ENCODE measurements at regions not wholly inside any gene's neighbourhood (a gene's known extent, or its start where the extent isn't known, plus 50 kb on each side); places are given as distances from the start of the nearest gene placed in this dataset.

DNA sequence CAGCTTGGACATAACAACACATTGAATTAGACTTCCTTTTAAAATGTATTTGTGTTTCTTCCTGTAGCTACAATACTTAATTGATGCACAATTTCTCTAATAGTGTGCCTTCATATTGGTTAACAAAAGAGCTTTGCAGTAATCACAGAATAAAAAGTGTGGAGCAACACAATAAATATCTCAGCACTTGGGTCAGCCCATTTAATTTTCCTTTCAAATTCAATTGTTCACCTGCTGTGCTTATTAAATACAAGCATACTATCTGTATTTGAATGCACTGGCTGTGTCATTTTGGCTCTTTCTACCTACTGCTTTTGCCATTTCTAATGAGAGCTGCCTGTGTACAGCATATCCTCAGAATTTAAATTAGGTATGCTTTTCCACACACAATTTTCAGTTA, 1641.3 kb upstream of the SLC39A10 start:
- H3K9me3 ChIP-seq (ENCODE audit: control insufficient read depth, low read length), result peaks cover 8% of the 10 kb centered on the region
- H3K36me3 ChIP-seq (ENCODE audit: control insufficient read depth in 1 of 2, insufficient read depth in 2 of 2, low read depth in 1 of 2, low read length in 2 of 2), result no peaks in the 10 kb centered on the region
- H3K79me1 ChIP-seq (replicated peaks; ENCODE audit: low read length, poor library complexity, severe bottlenecking), result no peaks in the 10 kb centered on the region
- no peak overlapping the region for H3K9ac ChIP-seq (ENCODE audit: low read length)
- no peak overlapping the region for H2AK5ac ChIP-seq (ENCODE audit: low read length, severe bottlenecking)
- H3K27ac ChIP-seq (ENCODE audit: low read length, poor library complexity, severe bottlenecking), result no peak overlapping the region
- H3K4ac ChIP-seq (ENCODE audit: low read depth in 1 of 2, low read length in 2 of 2), result no peak overlapping the region
- H4K8ac ChIP-seq (ENCODE audit: low read length), result no peak overlapping the region
- H3K4me2 ChIP-seq (ENCODE audit: low read length, poor library complexity, severe bottlenecking), result no peak overlapping the region
- H2BK15ac ChIP-seq (ENCODE audit: low read depth, poor library complexity, severe bottlenecking), result no peak overlapping the region
- H2BK5ac ChIP-seq (ENCODE audit: low read depth, low read length, poor library complexity, severe bottlenecking), result no peak overlapping the region
- H3K14ac ChIP-seq (ENCODE audit: low read length in 2 of 2), result no peak overlapping the region
- H2BK12ac ChIP-seq (ENCODE audit: low read length in 2 of 2), result no peak overlapping the region
- no peak overlapping the region for H3K4me3 ChIP-seq (ENCODE audit: insufficient read depth in 1 of 2, low read depth in 1 of 2, low read length in 2 of 2)
- H4K91ac ChIP-seq (ENCODE audit: low read length), result no peak overlapping the region
- H3K27me3 ChIP-seq (ENCODE audit: control insufficient read depth in 1 of 2, insufficient read depth in 1 of 2, low read length in 2 of 2), result no peaks in the 10 kb centered on the region
- no peak for DNase-seq
- no peaks in the 10 kb centered on the region for H3K4me1 ChIP-seq (ENCODE audit: control insufficient read depth, insufficient read depth, low read depth, low read length)
- H3K23ac ChIP-seq (ENCODE audit: low read length in 2 of 2), result no peak overlapping the region
- no peak overlapping the region for H3K18ac ChIP-seq (ENCODE audit: low read depth in 1 of 2, low read length in 2 of 2)
- no peak overlapping the region for H2BK120ac ChIP-seq (ENCODE audit: low read depth, low read length)
- H2AFZ ChIP-seq (ENCODE audit: low read depth, low read length), result no peak overlapping the region

DNA sequence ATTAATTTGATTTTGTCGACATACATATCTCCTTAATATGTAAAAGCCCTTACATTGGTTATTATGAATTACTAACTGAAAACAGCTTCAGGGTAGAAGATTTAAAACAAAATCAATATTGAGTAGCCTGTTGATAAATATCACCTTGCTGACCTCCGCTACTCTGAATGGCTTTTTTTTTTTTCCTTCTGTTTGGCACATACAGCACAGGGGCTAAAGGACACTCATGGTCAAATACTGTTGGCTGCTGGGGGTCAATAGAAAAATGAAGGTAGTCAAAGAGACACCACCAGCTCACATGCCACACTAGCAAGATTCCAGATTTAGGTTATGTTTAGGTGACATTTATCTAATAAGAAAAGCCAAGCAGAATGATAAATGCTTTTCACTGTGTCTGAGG, 1642.4 kb upstream of the SLC39A10 start:
- no peak overlapping the region for H3K9ac ChIP-seq (ENCODE audit: low read length)
- no peaks in the 10 kb centered on the region for H3K4me1 ChIP-seq (ENCODE audit: control insufficient read depth, insufficient read depth, low read depth, low read length)
- H3K4ac ChIP-seq (ENCODE audit: low read depth in 1 of 2, low read length in 2 of 2), result no peak overlapping the region
- no peak overlapping the region for H3K18ac ChIP-seq (ENCODE audit: low read depth in 1 of 2, low read length in 2 of 2)
- no peak overlapping the region for H2AFZ ChIP-seq (ENCODE audit: low read depth, low read length)
- H3K23ac ChIP-seq (ENCODE audit: low read length in 2 of 2), result no peak overlapping the region
- H3K9me3 ChIP-seq (ENCODE audit: control insufficient read depth, low read length), result peaks cover 8% of the 10 kb centered on the region
- H3K14ac ChIP-seq (ENCODE audit: low read length in 2 of 2), result no peak overlapping the region
- 86% methylated on average over 1 of the region's 2 CpGs for WGBS
- no peaks in the 10 kb centered on the region for H3K36me3 ChIP-seq (ENCODE audit: control insufficient read depth in 1 of 2, insufficient read depth in 2 of 2, low read depth in 1 of 2, low read length in 2 of 2)
- H3K27ac ChIP-seq (ENCODE audit: low read length, poor library complexity, severe bottlenecking), result no peak overlapping the region
- H2AK5ac ChIP-seq (ENCODE audit: low read length, severe bottlenecking), result no peak overlapping the region
- H2BK15ac ChIP-seq (ENCODE audit: low read depth, poor library complexity, severe bottlenecking), result no peak overlapping the region
- no peak overlapping the region for H2BK5ac ChIP-seq (ENCODE audit: low read depth, low read length, poor library complexity, severe bottlenecking)
- H4K8ac ChIP-seq (ENCODE audit: low read length), result no peak overlapping the region
- H3K4me3 ChIP-seq (ENCODE audit: insufficient read depth in 1 of 2, low read depth in 1 of 2, low read length in 2 of 2), result no peak overlapping the region
- no peaks in the 10 kb centered on the region for H3K79me1 ChIP-seq (replicated peaks; ENCODE audit: low read length, poor library complexity, severe bottlenecking)
- H2BK12ac ChIP-seq (ENCODE audit: low read length in 2 of 2), result no peak overlapping the region
- DNase-seq, result no peak
- no peak overlapping the region for H2BK120ac ChIP-seq (ENCODE audit: low read depth, low read length)
- no peaks in the 10 kb centered on the region for H3K27me3 ChIP-seq (ENCODE audit: control insufficient read depth in 1 of 2, insufficient read depth in 1 of 2, low read length in 2 of 2)
- no peak overlapping the region for H4K91ac ChIP-seq (ENCODE audit: low read length)
- H3K4me2 ChIP-seq (ENCODE audit: low read length, poor library complexity, severe bottlenecking), result no peak overlapping the region

DNA sequence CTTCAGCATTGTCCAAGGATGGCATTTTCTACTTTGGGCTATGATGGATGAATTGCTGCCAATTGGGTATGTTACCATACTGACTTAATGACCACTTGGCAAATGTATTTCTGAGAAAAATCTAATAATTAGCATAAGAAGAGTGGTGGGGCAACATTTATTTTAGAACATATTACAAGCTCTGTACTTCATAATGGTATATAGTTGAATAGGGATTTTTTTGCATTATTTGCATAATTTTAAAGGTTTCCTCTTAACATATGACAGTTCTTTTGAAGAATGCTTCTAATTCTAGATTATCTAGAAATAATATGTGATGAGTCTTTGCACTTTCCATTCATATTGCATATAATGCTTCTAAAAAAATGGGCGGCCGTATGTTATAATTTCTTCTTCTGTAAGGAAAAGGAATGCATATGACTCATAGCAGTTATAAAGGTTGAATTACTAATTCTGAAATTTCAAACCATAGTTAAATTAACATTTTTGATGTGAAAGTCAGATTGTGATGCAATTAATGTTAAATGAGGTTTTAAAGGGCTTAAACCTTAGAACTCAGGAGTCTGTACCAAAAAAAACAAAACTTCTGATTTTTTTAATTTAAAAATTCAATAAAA, 1652.3 kb upstream of the SLC39A10 start:
- H3K4me3 ChIP-seq (ENCODE audit: insufficient read depth in 1 of 2, low read depth in 1 of 2, low read length in 2 of 2), result no peak overlapping the region
- H2BK120ac ChIP-seq (ENCODE audit: low read depth, low read length), result no peak overlapping the region
- H3K4me2 ChIP-seq (ENCODE audit: low read length, poor library complexity, severe bottlenecking), result no peak overlapping the region
- no peak overlapping the region for H3K18ac ChIP-seq (ENCODE audit: low read depth in 1 of 2, low read length in 2 of 2)
- peaks cover 0 to 4% of the 10 kb centered on the region in 2 experiments for H3K36me3 ChIP-seq (ENCODE audit: control insufficient read depth in 1 of 2, insufficient read depth in 2 of 2, low read depth in 1 of 2, low read length in 2 of 2)
- H2BK12ac ChIP-seq (ENCODE audit: low read length in 2 of 2), result no peak overlapping the region
- H3K9ac ChIP-seq (ENCODE audit: low read length), result no peak overlapping the region
- H3K79me1 ChIP-seq (replicated peaks; ENCODE audit: low read length, poor library complexity, severe bottlenecking), result no peaks in the 10 kb centered on the region
- no peaks in the 10 kb centered on the region for H3K27me3 ChIP-seq (ENCODE audit: control insufficient read depth in 1 of 2, insufficient read depth in 1 of 2, low read length in 2 of 2)
- H2AFZ ChIP-seq (ENCODE audit: low read depth, low read length), result no peak overlapping the region
- H3K9me3 ChIP-seq (ENCODE audit: control insufficient read depth, low read length), result peaks cover 9% of the 10 kb centered on the region
- H3K27ac ChIP-seq (ENCODE audit: low read length, poor library complexity, severe bottlenecking), result no peak overlapping the region
- H2BK5ac ChIP-seq (ENCODE audit: low read depth, low read length, poor library complexity, severe bottlenecking), result no peak overlapping the region
- H3K14ac ChIP-seq (ENCODE audit: low read length in 2 of 2), result no peak overlapping the region
- no peak overlapping the region for H4K91ac ChIP-seq (ENCODE audit: low read length)
- no peak overlapping the region for H3K4ac ChIP-seq (ENCODE audit: low read depth in 1 of 2, low read length in 2 of 2)
- no peak overlapping the region for H3K23ac ChIP-seq (ENCODE audit: low read length in 2 of 2)
- WGBS, result no CpG with 5 or more reads among the region's 2 CpGs
- no peak overlapping the region for H4K8ac ChIP-seq (ENCODE audit: low read length)
- DNase-seq, result no peak
- H2BK15ac ChIP-seq (ENCODE audit: low read depth, poor library complexity, severe bottlenecking), result no peak overlapping the region
- no peak overlapping the region for H2AK5ac ChIP-seq (ENCODE audit: low read length, severe bottlenecking)
- no peaks in the 10 kb centered on the region for H3K4me1 ChIP-seq (ENCODE audit: control insufficient read depth, insufficient read depth, low read depth, low read length)

DNA sequence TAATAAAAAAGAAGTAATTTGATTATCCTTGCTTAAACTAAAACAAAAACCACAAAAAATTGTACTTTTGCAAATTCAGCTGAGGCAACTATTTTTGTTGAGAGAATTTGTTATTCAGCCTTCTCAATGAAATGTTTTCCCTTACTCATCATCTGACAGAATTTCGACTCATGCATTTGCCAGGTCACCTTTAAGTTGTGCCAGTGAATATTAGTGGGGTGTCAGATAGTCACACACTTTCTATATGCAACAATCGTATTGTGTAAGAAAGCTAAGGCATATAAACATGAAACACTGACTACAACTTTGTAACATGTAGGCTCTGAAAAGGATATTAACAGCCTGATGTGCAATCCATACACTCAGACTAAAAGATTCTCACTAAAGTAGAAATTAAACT, 1653.1 kb upstream of the SLC39A10 start:
- Histone ChIP-seq H3K4me3 (ENCODE audit: insufficient read depth in 1 of 2, low read depth in 1 of 2, low read length in 2 of 2) (no peak overlapping the region), H3K14ac (ENCODE audit: low read length in 2 of 2) (no peak overlapping the region), H3K36me3 (ENCODE audit: control insufficient read depth in 1 of 2, insufficient read depth in 2 of 2, low read depth in 1 of 2, low read length in 2 of 2) (peaks cover 0 to 4% of the 10 kb centered on the region in 2 experiments), H3K79me1 (replicated peaks; ENCODE audit: low read length, poor library complexity, severe bottlenecking) (no peaks in the 10 kb centered on the region), H3K4ac (ENCODE audit: low read depth in 1 of 2, low read length in 2 of 2) (no peak overlapping the region), H3K23ac (ENCODE audit: low read length in 2 of 2) (no peak overlapping the region), H2BK5ac (ENCODE audit: low read depth, low read length, poor library complexity, severe bottlenecking) (no peak overlapping the region), H4K91ac (ENCODE audit: low read length) (no peak overlapping the region), H2AFZ (ENCODE audit: low read depth, low read length) (no peak overlapping the region), H3K4me1 (ENCODE audit: control insufficient read depth, insufficient read depth, low read depth, low read length) (no peaks in the 10 kb centered on the region), H2BK12ac (ENCODE audit: low read length in 2 of 2) (no peak overlapping the region), H2BK120ac (ENCODE audit: low read depth, low read length) (no peak overlapping the region), H3K27me3 (ENCODE audit: control insufficient read depth in 1 of 2, insufficient read depth in 1 of 2, low read length in 2 of 2) (no peaks in the 10 kb centered on the region), H3K27ac (ENCODE audit: low read length, poor library complexity, severe bottlenecking) (no peak overlapping the region), H3K9ac (ENCODE audit: low read length) (no peak overlapping the region), H3K9me3 (ENCODE audit: control insufficient read depth, low read length) (peaks cover 5% of the 10 kb centered on the region), H3K18ac (ENCODE audit: low read depth in 1 of 2, low read length in 2 of 2) (no peak overlapping the region), H2AK5ac (ENCODE audit: low read length, severe bottlenecking) (no peak overlapping the region), H2BK15ac (ENCODE audit: low read depth, poor library complexity, severe bottlenecking) (no peak overlapping the region), H4K8ac (ENCODE audit: low read length) (no peak overlapping the region), H3K4me2 (ENCODE audit: low read length, poor library complexity, severe bottlenecking) (no peak overlapping the region)
- no CpG with 5 or more reads among the region's 2 CpGs for WGBS
- DNase-seq, result no peak
